PC-3 (cell line): ENCODE measurements at regions not wholly inside any gene's neighbourhood (a gene's known extent, or its start where the extent isn't known, plus 50 kb on each side); places are given as distances from the start of the nearest gene placed in this dataset.

Experiments
- ATAC-seq: fragments of 200-7000 bp; cut with Tn5 transposase; 2 replicates; pipeline ENCODE4 v1.9.1; 2020; ENCODE audit warnings: mild to moderate bottlenecking, moderate library complexity
- BruUV-seq: library from RNA; stranded (reverse); fragments of 400-500 nt; replicated peaks from 2 replicates; lab custom pipeline; 2021; lab: Mats Ljungman, UMichigan
- CTCF ChIA-PET: fragments of 300-600 bp; sonication (Branson Sonifier 250); formaldehyde crosslinking; loops from one replicate; lab custom pipeline; 2022; ENCODE audit warnings: antibody characterized with exemption; lab: Charles Lee
- POLR2A ChIA-PET: fragments of 300-600 bp; sonication (Branson Sonifier 250); formaldehyde crosslinking; loops from one replicate; lab custom pipeline; 2022; ENCODE audit warnings: antibody characterized with exemption; ENCODE audit not compliant: unreplicated experiment; lab: Charles Lee
- DNase-seq: peaks from one replicate; pipeline ENCODE4 v3.0.0-alpha.2; 2015
- H2AFZ ChIP-seq: fragments of 300-600 bp; sonication (generic); 2 replicates; pipeline ENCODE4 v1.6.0; 2016; ENCODE audit warnings: antibody characterized with exemption, low read length
- H3F3A ChIP-seq: fragments of 300-600 bp; sonication (generic); one replicate; pipeline ENCODE4 v1.6.0; 2017; ENCODE audit warnings: antibody characterized with exemption, low read length, control low read depth, mild to moderate bottlenecking; ENCODE audit not compliant: unreplicated experiment
- H3K27ac ChIP-seq: fragments of 300-600 bp; sonication (generic); 2 replicates; pipeline ENCODE4 v1.5.1; 2016; ENCODE audit warnings: mild to moderate bottlenecking, low read length
- H3K27me3 ChIP-seq: fragments of 300-600 bp; sonication (generic); 2 replicates; pipeline ENCODE4 v1.6.1; 2016; ENCODE audit warnings: low read length, mixed read lengths
- H3K36me3 ChIP-seq: fragments of 300-600 bp; sonication (generic); 2 replicates; pipeline ENCODE4 v1.6.1; 2016; ENCODE audit warnings: low read depth, mixed run types, low read length, mixed read lengths
- H3K4me1 ChIP-seq: fragments of 300-600 bp; sonication (generic); 2 replicates; pipeline ENCODE4 v1.5.1; 2016; ENCODE audit warnings: low read length; ENCODE audit not compliant: insufficient read depth
- H3K4me2 ChIP-seq: fragments of 300-600 bp; sonication (generic); 2 replicates; pipeline ENCODE4 v1.6.0; 2016; ENCODE audit warnings: low read length
- H3K4me3 ChIP-seq: fragments of 300-600 bp; sonication (generic); 2 replicates; pipeline ENCODE4 v1.5.1; 2016; ENCODE audit warnings: mild to moderate bottlenecking, low read length, mixed read lengths
- H3K79me2 ChIP-seq: fragments of 300-600 bp; sonication (generic); 2 replicates; pipeline ENCODE4 v1.6.1; 2017; ENCODE audit warnings: low read length, mixed read lengths
- H3K9ac ChIP-seq: fragments of 300-600 bp; sonication (generic); 2 replicates; pipeline ENCODE4 v1.6.0; 2016; ENCODE audit warnings: mild to moderate bottlenecking, low read length
- H3K9me2 ChIP-seq: fragments of 300-600 bp; sonication (generic); replicated peaks from 2 replicates; pipeline ENCODE4 v1.6.1; 2016; ENCODE audit warnings: mixed run types, low read length, mixed read lengths
- H3K9me3 ChIP-seq: fragments of 300-600 bp; sonication (generic); 2 replicates; pipeline ENCODE4 v1.6.1; 2016; ENCODE audit warnings: low read length, mixed read lengths
- H4K20me1 ChIP-seq: fragments of 300-600 bp; sonication (generic); 2 replicates; pipeline ENCODE4 v1.6.1; 2016; ENCODE audit warnings: low read length, mixed read lengths
- CTCF ChIP-seq: fragments of 300-600 bp; sonication (generic); conservative IDR thresholded peaks from 2 replicates; pipeline ENCODE4 v1.5.1; 2017; ENCODE audit warnings: antibody characterized with exemption, low read depth, mild to moderate bottlenecking, low read length
- EZH2 ChIP-seq: fragments of 300-600 bp; sonication (generic); IDR thresholded peaks from one replicate; pipeline ENCODE4 v1.6.1; 2017; ENCODE audit warnings: antibody characterized with exemption, mild to moderate bottlenecking, low read length; ENCODE audit not compliant: unreplicated experiment
- EZH2phosphoT487 ChIP-seq: fragments of 300-600 bp; sonication (generic); IDR thresholded peaks from 2 replicates; pipeline ENCODE4 v1.6.1; 2018; ENCODE audit warnings: mild to moderate bottlenecking, antibody characterized with exemption, low read length, borderline replicate concordance
- intact Hi-C: fragments of 100-400 bp; cut with micrococcal nuclease; formaldehyde crosslinking; loops from 2 replicates; pipeline ENCODE4 v1.9.0; 2023

- H4K20me1 ChIP-seq = no peaks in the 10 kb centered on the region
- intact Hi-C loops = no loop called here
- H3K36me3 ChIP-seq = no peaks in the 10 kb centered on the region
- ATAC-seq (no peak), DNase-seq (no peak)
- no peak overlapping the region for H3K4me3 ChIP-seq
- H3K9ac ChIP-seq = no peak overlapping the region
- H2AFZ ChIP-seq = no peak overlapping the region
- no peak overlapping the region for H3K4me2 ChIP-seq
- peaks cover 22% of the 10 kb centered on the region for H3K27me3 ChIP-seq
- no TSS peak for BruUV-seq
- TF ChIP-seq EZH2phosphoT487 (no peak), CTCF (no peak), EZH2 (no peak)
- peaks cover 8% of the 10 kb centered on the region for H3K4me1 ChIP-seq
- no peaks in the 10 kb centered on the region for H3F3A ChIP-seq
- ChIA-PET CTCF (no interaction called here), POLR2A (no interaction called here)
- no peaks in the 10 kb centered on the region for H3K79me2 ChIP-seq
- H3K9me3 ChIP-seq = no peaks in the 10 kb centered on the region
- no peak overlapping the region for H3K27ac ChIP-seq
- no peaks in the 10 kb centered on the region for H3K9me2 ChIP-seq
These were observed 131.9 kb upstream of the STMND1 start for GRCh38 chr6:16969699-16970655.

DNA sequence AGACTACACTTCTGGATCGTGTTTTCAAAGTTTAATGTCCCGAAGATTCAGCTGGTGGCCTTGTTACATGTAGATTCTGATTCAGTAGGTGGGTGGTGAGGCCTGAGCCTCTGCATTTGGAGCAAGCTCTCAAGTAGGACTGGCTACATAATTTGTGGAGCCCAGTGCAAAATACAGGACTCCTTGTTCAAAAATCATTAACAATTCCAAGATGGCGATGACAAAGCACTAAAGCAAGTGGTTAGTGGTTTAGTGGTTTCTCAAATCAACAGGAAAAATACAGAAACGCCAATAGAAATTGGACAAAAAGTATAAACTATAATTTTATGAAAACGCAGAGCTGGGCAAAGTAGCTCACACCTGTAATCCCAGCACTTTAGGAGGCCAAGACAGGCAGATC, 133.7 kb upstream of the STMND1 start:
- peaks cover 15% of the 10 kb centered on the region for H3K4me1 ChIP-seq
- ChIA-PET POLR2A (no interaction called here), CTCF (no interaction called here)
- H3K9me3 ChIP-seq = no peaks in the 10 kb centered on the region
- DNase-seq (no peak), ATAC-seq (no peak)
- no peak overlapping the region for H3K9ac ChIP-seq
- no peaks in the 10 kb centered on the region for H3K9me2 ChIP-seq
- no peaks in the 10 kb centered on the region for H3K36me3 ChIP-seq
- H3K4me2 ChIP-seq = no peak overlapping the region
- intact Hi-C loops = no loop called here
- no peak overlapping the region for H3K4me3 ChIP-seq
- H4K20me1 ChIP-seq = no peaks in the 10 kb centered on the region
- TF ChIP-seq EZH2 = no peak
- no peak for TF ChIP-seq EZH2phosphoT487
- no peak for TF ChIP-seq CTCF
- no peak overlapping the region for H2AFZ ChIP-seq
- H3K79me2 ChIP-seq = no peaks in the 10 kb centered on the region
- H3K27ac ChIP-seq = no peak overlapping the region
- no peaks in the 10 kb centered on the region for H3F3A ChIP-seq
- no TSS peak for BruUV-seq
- 0 out of 2 replicates have a peak, but pooled peaks cover 4% of the 10 kb centered on the region for H3K27me3 ChIP-seq

- Histone ChIP-seq H3K4me1 (peaks cover 15% of the 10 kb centered on the region), H3K27me3 (no peaks in the 10 kb centered on the region), H3K27ac (no peak overlapping the region), H3K9me3 (no peaks in the 10 kb centered on the region), H4K20me1 (no peaks in the 10 kb centered on the region), H3K4me2 (no peak overlapping the region), H3K4me3 (no peak overlapping the region), H3K79me2 (no peaks in the 10 kb centered on the region), H3F3A (no peaks in the 10 kb centered on the region), H3K36me3 (no peaks in the 10 kb centered on the region), H2AFZ (no peak overlapping the region), H3K9ac (no peak overlapping the region), H3K9me2 (no peaks in the 10 kb centered on the region)
- DNase-seq = no peak
- BruUV-seq = no TSS peak
- TF ChIP-seq EZH2phosphoT487 = no peak
- TF ChIP-seq CTCF = no peak
- TF ChIP-seq EZH2 = no peak
- ATAC-seq = no peak
- POLR2A ChIA-PET = no interaction called here
- intact Hi-C loops = no loop called here
- CTCF ChIA-PET = no interaction called here
These were observed 134.4 kb upstream of the STMND1 start for GRCh38 chr6:16967470-16967817.
